AG09319 (cell line): ENCODE measurements at regions not wholly inside any gene's neighbourhood (a gene's known extent, or its start where the extent isn't known, plus 50 kb on each side); places are given as distances from the start of the nearest gene placed in this dataset.

Experiments used
- DNase-seq: peaks from one replicate; pipeline ENCODE4 v3.0.0-alpha.2; 2010; ENCODE audit warnings: low read depth; ENCODE audit errors: extremely low read depth
- CTCF ChIP-seq: IDR thresholded peaks from 2 replicates; pipeline ENCODE4 v1.5.1; 2011; ENCODE audit warnings: low read depth, mild to moderate bottlenecking, inconsistent platforms, low read length, moderate library complexity

GRCh38 chr20:60888771-60889170, 363.3 kb upstream of the CDH4 start:
- TF ChIP-seq CTCF: no peak

GRCh38 chr20:60892095-60892813, 359.8 kb upstream of the CDH4 start:
- no peak for DNase-seq
- no peak for TF ChIP-seq CTCF

More at GRCh38 chr20:60888771-60889170, 363.3 kb upstream of the CDH4 start:
- DNase-seq: no peak

- no peak for DNase-seq
- TF ChIP-seq CTCF: no peak
These were observed 358.0 kb upstream of the CDH4 start for GRCh38 chr20:60894091-60894490.

GRCh38 chr20:60895363-60896079, 356.5 kb upstream of the CDH4 start:
- TF ChIP-seq CTCF: no peak

GRCh38 chr20:60897976-60898375, 354.1 kb upstream of the CDH4 start:
- DNase-seq: no peak
- TF ChIP-seq CTCF: no peak

More at GRCh38 chr20:60895363-60896079, 356.5 kb upstream of the CDH4 start:
- DNase-seq: no peak

GRCh38 chr20:60899320-60899719, 352.7 kb upstream of the CDH4 start:
- no peak for DNase-seq
- TF ChIP-seq CTCF: no peak

- no peak for TF ChIP-seq CTCF
These were observed 351.4 kb upstream of the CDH4 start for GRCh38 chr20:60900618-60901017.

More at GRCh38 chr20:60900618-60901017, 351.4 kb upstream of the CDH4 start:
- DNase-seq: no peak
